Peyer's patch (tissue), 4 donors: ENCODE measurements at regions not wholly inside any gene's neighbourhood (a gene's known extent, or its start where the extent isn't known, plus 50 kb on each side); places are given as distances from the start of the nearest gene placed in this dataset.

Source experiments
- POLR2A ChIP-seq, 2 donors: fragments of 450-650 bp; IDR thresholded peaks; one replicate each; pipeline ENCODE4 v1.5.1; 2017; ENCODE audit warnings: antibody characterized with exemption in 2 of 2, mild to moderate bottlenecking in 2 of 2, moderate library complexity in 2 of 2
- TF ChIP-seq, protein P1 (sequence below), 6 experiments: fragments of 450-650 bp in 4 of 6; fragments of 200-600 bp in 2 of 6; sonication (generic) in 1 of 6; IDR thresholded peaks; one replicate each; pipeline ENCODE4 v1.5.1; 2017 to 2019; ENCODE audit warnings: antibody characterized with exemption in 6 of 6, mild to moderate bottlenecking in 3 of 6, moderate library complexity in 1 of 6

DNA sequence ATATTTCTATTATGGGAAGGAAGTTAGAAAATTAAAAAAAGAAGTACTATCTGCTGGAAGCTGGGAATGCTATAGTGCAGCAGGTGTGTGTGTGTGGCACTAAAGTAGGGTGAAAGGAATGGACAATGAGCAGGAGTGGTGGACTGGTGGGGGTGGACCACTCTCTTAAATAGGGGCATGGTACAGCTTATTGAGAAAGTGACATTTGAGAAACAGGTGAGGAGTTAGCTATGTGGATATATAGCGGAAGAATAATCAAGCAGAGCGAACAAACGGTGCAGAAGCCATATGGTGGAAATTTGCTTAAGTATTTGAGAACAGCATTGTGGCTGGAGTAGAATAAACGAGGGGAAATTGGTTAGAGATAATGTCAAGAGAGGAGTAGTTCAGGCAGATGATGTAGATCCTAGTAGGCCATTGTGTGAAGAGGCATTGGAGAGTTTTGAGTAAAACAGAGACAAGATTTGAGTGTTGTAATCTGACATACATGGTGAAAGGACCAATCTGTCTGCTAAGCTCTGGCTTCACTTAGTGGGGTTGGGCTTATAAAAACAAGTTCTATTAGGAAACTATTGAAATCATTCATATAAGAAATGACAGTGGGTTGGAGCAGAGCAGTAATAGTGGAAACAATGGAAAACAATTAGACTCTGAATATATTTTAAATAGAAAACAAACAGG, 149.2 kb upstream of the SYT10 start:
- TF ChIP-seq, protein P1, sequence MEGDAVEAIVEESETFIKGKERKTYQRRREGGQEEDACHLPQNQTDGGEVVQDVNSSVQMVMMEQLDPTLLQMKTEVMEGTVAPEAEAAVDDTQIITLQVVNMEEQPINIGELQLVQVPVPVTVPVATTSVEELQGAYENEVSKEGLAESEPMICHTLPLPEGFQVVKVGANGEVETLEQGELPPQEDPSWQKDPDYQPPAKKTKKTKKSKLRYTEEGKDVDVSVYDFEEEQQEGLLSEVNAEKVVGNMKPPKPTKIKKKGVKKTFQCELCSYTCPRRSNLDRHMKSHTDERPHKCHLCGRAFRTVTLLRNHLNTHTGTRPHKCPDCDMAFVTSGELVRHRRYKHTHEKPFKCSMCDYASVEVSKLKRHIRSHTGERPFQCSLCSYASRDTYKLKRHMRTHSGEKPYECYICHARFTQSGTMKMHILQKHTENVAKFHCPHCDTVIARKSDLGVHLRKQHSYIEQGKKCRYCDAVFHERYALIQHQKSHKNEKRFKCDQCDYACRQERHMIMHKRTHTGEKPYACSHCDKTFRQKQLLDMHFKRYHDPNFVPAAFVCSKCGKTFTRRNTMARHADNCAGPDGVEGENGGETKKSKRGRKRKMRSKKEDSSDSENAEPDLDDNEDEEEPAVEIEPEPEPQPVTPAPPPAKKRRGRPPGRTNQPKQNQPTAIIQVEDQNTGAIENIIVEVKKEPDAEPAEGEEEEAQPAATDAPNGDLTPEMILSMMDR (IDR thresholded peaks at IDR 0.05), result no peak
- TF ChIP-seq POLR2A (IDR thresholded peaks at IDR 0.05), result no peak
